ENCODE measurements at regions not wholly inside any gene's neighbourhood (a gene's known extent, or its start where the extent isn't known, plus 50 kb on each side); places are given as distances from the start of the nearest gene placed in this dataset.

- intact Hi-C loops (cut with DNase I, micrococcal nuclease) = no loop called here
- DNase-seq (no peak), ATAC-seq (no peak)
These were observed 264.7 kb downstream of the PTTG2 start for GRCh38 chr4:38224850-38225249.

GRCh38 chr4:38226170-38226569, 266.0 kb downstream of the PTTG2 start:
- ATAC-seq = no peak
- DNase-seq = no peak
- intact Hi-C loops (cut with DNase I, micrococcal nuclease) = no loop called here

- ATAC-seq (peak; percentile 80), DNase-seq (peak; percentile 78 to 89)
- intact Hi-C loops (cut with DNase I, micrococcal nuclease) = no loop called here
These were observed 270.1 kb downstream of the PTTG2 start for GRCh38 chr4:38230121-38230801.

GRCh38 chr4:38230821-38231563, 270.8 kb downstream of the PTTG2 start:
- intact Hi-C loops (cut with DNase I, micrococcal nuclease) = no loop called here
- ATAC-seq (peak; percentile 12), DNase-seq (no peak)

- DNase-seq (peak; percentile 67 to 91), ATAC-seq (peak; percentile 87)
- intact Hi-C loops (cut with DNase I, micrococcal nuclease) = no loop called here
These were observed 271.4 kb downstream of the PTTG2 start for GRCh38 chr4:38231626-38232025.

- no peak for ATAC-seq
- intact Hi-C loops (cut with DNase I, micrococcal nuclease) = no loop called here
- no peak for DNase-seq
These were observed 272.5 kb downstream of the PTTG2 start for GRCh38 chr4:38232741-38233140.

- intact Hi-C loops (cut with DNase I, micrococcal nuclease) = no loop called here
- DNase-seq = peak; percentile 42 to 48
- ATAC-seq = no peak
These were observed 273.7 kb downstream of the PTTG2 start for GRCh38 chr4:38233727-38234480.

- no peak for DNase-seq
These were observed 275.2 kb downstream of the PTTG2 start for GRCh38 chr4:38235354-38235753.

GRCh38 chr4:38236003-38236402, 275.8 kb downstream of the PTTG2 start:
- no peak for DNase-seq
- intact Hi-C loops (cut with DNase I, micrococcal nuclease) = no loop called here
- no peak for ATAC-seq

More at GRCh38 chr4:38235354-38235753, 275.2 kb downstream of the PTTG2 start:
- intact Hi-C loops (cut with DNase I, micrococcal nuclease) = no loop called here
- ATAC-seq = no peak

GRCh38 chr4:38236503-38236902, 276.3 kb downstream of the PTTG2 start:
- intact Hi-C loops (cut with DNase I, micrococcal nuclease) = no loop called here
- no peak for ATAC-seq
- no peak for DNase-seq

GRCh38 chr4:38237139-38237538, 276.9 kb downstream of the PTTG2 start:
- DNase-seq = no peak
- intact Hi-C loops (cut with DNase I, micrococcal nuclease) = no loop called here
- no peak for ATAC-seq

GRCh38 chr4:38241541-38241940, 281.3 kb downstream of the PTTG2 start:
- intact Hi-C loops (cut with DNase I, micrococcal nuclease) = no loop called here
- ATAC-seq (no peak), DNase-seq (no peak)

- DNase-seq (no peak), ATAC-seq (no peak)
- intact Hi-C loops (cut with DNase I, micrococcal nuclease) = no loop called here
These were observed 281.9 kb downstream of the PTTG2 start for GRCh38 chr4:38242101-38242500.

- intact Hi-C loops (cut with DNase I, micrococcal nuclease) = no loop called here
- DNase-seq = no peak
- peak; percentile 58 for ATAC-seq
These were observed 282.7 kb downstream of the PTTG2 start for GRCh38 chr4:38242822-38243387.

GRCh38 chr4:38243388-38244053, 283.3 kb downstream of the PTTG2 start:
- DNase-seq (peak in 1 of 2 donors; percentile 53), ATAC-seq (peak; percentile 93)
- intact Hi-C loops (cut with DNase I, micrococcal nuclease) = no loop called here

GRCh38 chr4:38254825-38255224, 294.6 kb downstream of the PTTG2 start:
- intact Hi-C loops (cut with DNase I, micrococcal nuclease) = no loop called here
- ATAC-seq (no peak), DNase-seq (no peak)

GRCh38 chr4:38255572-38255971, 295.4 kb downstream of the PTTG2 start:
- ATAC-seq = no peak
- intact Hi-C loops (cut with DNase I, micrococcal nuclease) = no loop called here
- DNase-seq = no peak

- ATAC-seq (peak; percentile 66), DNase-seq (no peak)
- intact Hi-C loops (cut with DNase I, micrococcal nuclease) = no loop called here
These were observed 306.4 kb downstream of the PTTG2 start for GRCh38 chr4:38266616-38267015.
